GM21529 (cell line): ENCODE measurements at regions not wholly inside any gene's neighbourhood (a gene's known extent, or its start where the extent isn't known, plus 50 kb on each side); places are given as distances from the start of the nearest gene placed in this dataset.
"Not testable (repeated sequence)": the region's sequence is repeated elsewhere in the genome, so short reads cannot be mapped to it uniquely, and the experiment has no call there.

ENCODE experiments used
- ATAC-seq: cut with Tn5 transposase; IDR thresholded peaks from one replicate; pipeline ENCODE4 v1.9.1; 2021; ENCODE audit not compliant: unreplicated experiment

- no peak for ATAC-seq
Observed at GRCh38 chr1:102365071-102365470, 368.3 kb upstream of the OLFM3 start.

GRCh38 chr1:102336602-102337001 lies 339.9 kb upstream of the OLFM3 start:
- no peak for ATAC-seq

- ATAC-seq = no peak
Observed at GRCh38 chr1:102318104-102318806, 321.5 kb upstream of the OLFM3 start.

- ATAC-seq = no peak
Observed at GRCh38 chr1:102315096-102315495, 318.4 kb upstream of the OLFM3 start.

- ATAC-seq = no peak
Observed at GRCh38 chr1:102296116-102296515, 299.4 kb upstream of the OLFM3 start.

GRCh38 chr1:102282955-102283354 lies 286.2 kb upstream of the OLFM3 start:
- no peak for ATAC-seq

GRCh38 chr1:102262994-102263393 lies 266.3 kb upstream of the OLFM3 start:
- ATAC-seq = no peak

- ATAC-seq = no peak
Observed at GRCh38 chr1:102252731-102253505, 256.2 kb upstream of the OLFM3 start.

- ATAC-seq = peak; percentile 80
Observed at GRCh38 chr1:102241431-102242338, 245.0 kb upstream of the OLFM3 start.

- no peak for ATAC-seq
Observed at GRCh38 chr1:102239247-102239646, 242.5 kb upstream of the OLFM3 start.

GRCh38 chr1:102234753-102235359 lies 238.1 kb upstream of the OLFM3 start:
- ATAC-seq = no peak

- peak; percentile 51 for ATAC-seq
Observed at GRCh38 chr1:102219463-102219862, 222.7 kb upstream of the OLFM3 start.

- not testable (repeated sequence) for ATAC-seq
Observed at GRCh38 chr1:102210891-102211290, 214.2 kb upstream of the OLFM3 start.

- ATAC-seq = peak; percentile 64
Observed at GRCh38 chr1:102191723-102192122, 195.0 kb upstream of the OLFM3 start.

- ATAC-seq = no peak
Observed at GRCh38 chr1:102190429-102190828, 193.7 kb upstream of the OLFM3 start.

- no peak for ATAC-seq
Observed at GRCh38 chr1:102186536-102186935, 189.8 kb upstream of the OLFM3 start.

GRCh38 chr1:102185260-102185659 lies 188.5 kb upstream of the OLFM3 start:
- no peak for ATAC-seq

- ATAC-seq = no peak
Observed at GRCh38 chr1:102184477-102184876, 187.8 kb upstream of the OLFM3 start.

GRCh38 chr1:102183711-102184110 lies 187.0 kb upstream of the OLFM3 start:
- ATAC-seq = no peak

GRCh38 chr1:102182603-102183260 lies 186.0 kb upstream of the OLFM3 start:
- ATAC-seq = no peak
